DMS153 (cell line): ENCODE measurements at regions not wholly inside any gene's neighbourhood (a gene's known extent, or its start where the extent isn't known, plus 50 kb on each side); places are given as distances from the start of the nearest gene placed in this dataset.
"Not testable (repeated sequence)": the region's sequence is repeated elsewhere in the genome, so short reads cannot be mapped to it uniquely, and the experiment has no call there.

Experiments used
- DNase-seq: peaks from one replicate; lab custom pipeline; 2025; lab: John Stamatoyannopoulos, UW

DNA sequence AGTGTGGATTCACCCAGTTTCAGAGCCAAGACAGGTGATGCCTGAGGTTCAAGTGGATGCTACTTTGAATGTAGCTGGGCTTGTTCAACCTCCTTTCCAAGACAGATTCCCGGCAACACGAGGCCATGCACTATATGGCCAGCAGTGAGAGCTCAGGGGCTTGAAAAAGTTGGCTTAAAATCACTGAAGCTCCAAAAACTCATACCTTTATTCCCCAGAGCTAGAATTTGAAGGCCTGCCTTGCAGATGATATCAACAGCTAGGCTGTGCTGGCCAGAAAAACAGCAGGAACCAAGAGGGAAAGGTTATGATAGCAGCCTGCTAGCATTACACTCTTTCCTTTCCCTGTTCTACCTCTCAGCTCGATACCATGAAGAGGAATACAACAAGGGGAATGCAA, 120.2 kb upstream of the DAB2 start:
- no peak for DNase-seq

DNA sequence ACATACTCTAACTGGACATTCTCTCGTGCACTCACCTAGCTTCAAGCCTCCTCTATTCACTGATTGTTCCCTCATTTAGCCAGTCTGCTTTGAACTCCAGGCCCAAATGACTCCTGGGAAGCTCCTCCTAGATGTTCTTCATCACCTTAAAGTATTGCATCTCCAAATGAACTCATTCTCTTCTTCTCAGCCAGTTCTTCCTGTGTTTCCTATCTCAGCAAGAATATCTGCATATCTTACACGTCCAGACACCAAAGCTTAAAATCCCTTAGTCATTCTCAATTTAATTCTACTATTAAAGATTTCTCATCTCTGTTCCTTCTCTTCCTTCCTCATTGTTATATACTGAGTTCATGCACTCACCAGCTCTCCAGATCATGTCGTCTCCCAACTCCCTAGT, 118.6 kb upstream of the DAB2 start:
- no peak for DNase-seq

DNA sequence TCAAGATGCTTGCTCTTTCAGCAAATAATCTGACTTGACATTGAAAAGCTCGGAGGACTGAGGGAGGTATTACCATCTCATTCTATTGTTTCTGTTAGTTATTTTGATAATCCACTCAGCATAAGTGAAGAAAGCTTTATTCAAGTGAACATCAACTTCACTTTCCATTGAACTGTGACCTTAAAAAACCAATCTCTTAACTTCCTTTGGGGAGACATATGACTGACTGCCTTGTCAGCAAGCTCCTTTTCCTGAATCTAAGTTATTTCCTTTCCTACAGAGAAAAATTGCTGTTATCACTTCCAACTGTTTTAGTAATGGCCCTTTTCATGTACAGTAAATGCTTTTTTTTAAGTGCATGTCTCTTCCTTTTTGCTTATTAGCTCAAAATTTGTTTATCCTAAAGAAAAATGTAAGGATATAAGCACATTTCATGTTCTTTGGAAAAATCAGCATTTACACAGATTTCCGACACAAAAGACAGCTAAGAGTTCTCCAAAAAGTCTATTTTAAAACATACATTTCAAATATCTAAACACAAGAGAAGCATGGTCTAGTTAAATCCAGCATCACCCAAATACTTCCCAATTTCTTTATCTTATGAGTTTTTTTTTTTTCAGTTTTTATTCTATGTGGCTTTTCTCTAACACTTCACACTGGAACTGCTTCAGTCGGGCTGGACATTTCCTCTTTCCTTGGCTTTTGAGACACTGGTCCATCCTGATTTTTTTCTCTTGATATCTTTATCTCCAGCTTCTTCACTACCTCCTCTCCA, 117.9 kb upstream of the DAB2 start:
- no peak for DNase-seq

DNA sequence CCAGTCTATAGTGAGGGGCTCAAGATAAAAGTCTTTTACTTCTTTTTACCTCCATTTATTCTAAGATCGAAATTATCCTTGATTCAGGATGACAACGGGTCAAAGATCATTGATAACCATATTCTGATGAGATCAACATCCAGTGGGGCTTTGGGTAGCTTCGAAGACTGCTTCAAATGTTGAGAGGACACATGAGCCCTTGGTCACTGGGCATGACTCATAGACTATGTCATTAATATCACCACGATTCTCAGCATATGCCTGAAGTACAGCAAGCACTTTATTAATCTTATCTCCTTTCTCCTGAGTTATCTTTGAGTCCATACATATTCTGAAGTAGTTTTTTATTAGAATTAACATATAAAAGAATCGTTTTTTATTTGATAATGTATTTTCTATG, 117.1 kb upstream of the DAB2 start:
- DNase-seq: no peak

DNA sequence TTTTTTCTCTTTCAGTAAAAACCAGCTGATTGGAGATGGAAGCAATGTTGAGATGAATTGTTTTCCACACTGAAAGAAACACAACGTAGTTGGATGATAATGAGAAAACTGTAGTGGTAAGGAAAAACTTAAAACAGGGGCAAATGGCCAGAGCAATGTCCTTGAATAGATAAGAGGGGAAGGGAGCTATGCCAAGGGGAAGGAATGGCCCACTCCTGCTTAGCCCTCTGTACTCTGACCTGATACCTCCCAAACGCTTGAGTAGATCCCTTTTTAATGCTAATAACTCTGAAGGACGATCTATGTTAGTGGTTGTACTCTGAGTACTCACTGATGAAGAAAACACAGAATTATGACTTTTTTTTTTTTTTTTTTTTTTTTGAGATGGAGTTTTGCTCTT, 114.7 kb upstream of the DAB2 start:
- DNase-seq: no peak

DNA sequence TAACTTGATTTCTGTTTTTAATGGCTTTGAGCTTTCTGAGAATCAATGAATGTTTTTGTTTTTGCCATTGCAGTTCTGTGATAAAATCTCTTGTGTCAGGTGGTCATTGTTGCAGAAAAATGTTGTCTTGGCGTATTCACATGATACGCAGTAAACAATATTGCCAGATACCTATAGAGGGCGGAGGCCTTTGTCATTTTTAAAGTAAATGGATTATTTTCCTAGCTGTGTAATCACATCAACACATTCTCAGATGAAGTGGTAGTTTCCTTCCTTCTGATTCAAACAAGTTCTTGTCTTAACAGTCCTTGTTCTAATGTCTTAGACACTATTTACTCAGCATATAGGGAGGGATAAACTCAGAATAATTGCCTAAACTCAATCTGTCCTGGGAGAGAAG, 109.9 kb upstream of the DAB2 start:
- no peak for DNase-seq

DNA sequence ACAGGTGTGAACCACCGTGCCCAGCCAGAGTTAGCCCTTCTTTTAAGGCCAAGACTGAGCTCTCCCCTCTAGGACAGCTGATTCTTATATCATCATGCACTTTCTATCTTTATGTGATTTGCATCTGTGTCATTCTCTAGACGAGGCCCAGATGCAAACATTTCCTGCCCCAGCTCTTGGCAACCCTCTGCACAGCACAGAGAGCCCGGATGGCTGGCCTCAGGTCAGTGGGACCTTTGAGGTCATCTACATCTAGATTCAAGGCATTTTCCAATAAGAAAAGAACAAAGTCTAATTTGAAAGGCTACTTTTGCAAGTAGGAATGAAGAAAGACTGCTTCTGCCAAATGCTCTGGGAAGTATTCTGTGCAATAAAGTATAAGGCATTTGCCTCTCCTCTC, 109.0 kb upstream of the DAB2 start:
- DNase-seq: no peak

DNA sequence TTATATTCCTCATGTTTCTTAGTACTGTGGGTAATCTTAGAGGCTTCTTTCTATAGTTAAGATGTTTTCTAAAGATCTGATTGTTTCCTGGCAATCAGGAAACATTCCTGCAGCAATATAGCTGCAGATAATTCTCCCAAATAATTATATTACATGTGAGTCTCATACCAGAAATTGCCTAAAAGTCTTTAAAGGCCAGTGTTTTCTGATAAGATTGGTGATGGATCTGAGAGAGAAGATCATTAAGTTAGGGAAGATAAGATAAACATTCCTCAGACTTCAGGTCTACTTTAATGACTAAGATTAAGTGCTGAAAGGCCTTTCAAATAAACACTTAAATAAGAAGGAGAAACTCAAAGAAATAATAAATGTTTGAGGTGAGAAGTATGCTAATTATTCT, 107.7 kb upstream of the DAB2 start:
- DNase-seq: no peak

DNA sequence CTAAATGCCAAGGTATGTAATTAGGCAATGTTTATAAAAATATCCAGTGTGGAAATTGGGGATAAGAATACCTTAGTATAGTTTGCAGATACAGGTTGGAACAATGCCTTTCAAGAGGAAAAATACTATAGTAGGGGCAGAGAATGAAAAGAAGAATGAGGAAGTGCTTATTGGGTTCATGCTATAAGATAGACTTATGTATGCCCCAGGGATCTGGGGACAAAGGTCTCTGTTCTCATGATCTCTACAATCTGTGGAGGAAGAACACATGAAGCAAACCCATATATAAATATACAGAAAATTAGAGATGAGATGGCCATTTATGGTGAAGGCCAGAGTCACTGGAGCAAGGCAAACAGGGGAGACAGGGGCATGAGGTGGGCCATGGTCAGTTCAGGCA, 106.5 kb upstream of the DAB2 start:
- no peak for DNase-seq

DNA sequence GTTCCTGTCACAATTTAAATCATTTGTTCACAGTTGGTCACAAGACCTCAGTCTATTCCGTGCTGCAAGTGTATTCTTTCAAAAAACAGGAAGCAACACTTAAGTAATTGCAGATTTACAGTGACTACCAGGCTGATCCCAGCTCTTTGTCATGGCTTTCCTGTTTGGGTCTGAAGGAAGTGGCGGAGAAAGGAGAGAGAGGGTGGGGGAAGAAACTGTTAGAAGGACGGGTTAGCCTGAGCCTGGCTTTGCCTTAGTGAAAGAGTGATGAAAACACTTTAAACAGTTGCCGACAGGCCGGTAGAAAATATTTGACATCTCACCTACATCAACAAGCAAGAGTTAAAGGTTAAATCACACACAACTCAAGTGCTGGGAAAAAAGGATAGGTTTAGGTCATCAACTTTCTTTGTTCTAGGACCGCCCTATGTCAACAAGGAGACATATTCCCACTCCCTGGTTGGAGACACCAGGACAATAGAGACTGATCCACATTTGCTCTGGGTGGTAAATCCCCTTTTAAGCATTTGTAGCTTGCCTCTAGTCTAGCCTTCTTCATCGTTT, 102.2 kb upstream of the DAB2 start:
- peak; percentile 57 for DNase-seq

DNA sequence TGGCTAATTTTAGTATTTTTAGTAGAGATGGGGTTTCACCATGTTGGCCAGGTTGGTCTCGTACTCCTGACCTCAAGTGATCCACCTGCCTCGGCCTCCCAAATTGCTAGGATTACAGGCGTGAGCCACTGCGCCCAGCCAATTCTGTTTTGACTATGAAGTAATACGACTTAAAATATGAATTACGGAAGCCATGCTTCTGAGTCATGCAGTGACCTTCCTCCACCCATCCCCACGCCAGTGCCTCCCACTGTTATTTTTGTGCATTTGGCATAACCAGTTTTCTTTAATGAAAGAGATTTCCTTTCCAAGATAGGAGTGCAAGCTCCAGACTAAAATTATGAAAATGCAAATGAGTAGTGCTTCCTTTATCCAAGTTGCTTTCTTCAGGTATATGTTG, 101.0 kb upstream of the DAB2 start:
- not testable (repeated sequence) for DNase-seq

DNA sequence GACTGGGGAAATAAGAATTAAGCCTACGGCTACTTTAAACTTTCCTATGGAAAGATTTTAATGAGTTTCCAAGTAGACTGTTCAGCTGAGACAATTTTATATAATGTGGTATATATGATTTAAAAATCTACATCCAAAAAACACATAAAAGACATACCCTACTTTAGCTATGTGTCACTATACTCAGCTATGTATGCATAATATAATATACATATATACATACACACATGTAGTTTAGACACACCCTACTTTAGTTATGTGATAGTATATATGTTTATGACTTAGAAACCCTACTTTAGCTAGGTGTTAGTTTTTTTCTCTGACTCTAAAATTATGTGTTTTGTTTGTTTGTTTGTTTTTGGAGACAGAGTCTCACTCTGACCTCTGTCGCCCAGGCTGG, 100.5 kb upstream of the DAB2 start:
- no peak for DNase-seq

DNA sequence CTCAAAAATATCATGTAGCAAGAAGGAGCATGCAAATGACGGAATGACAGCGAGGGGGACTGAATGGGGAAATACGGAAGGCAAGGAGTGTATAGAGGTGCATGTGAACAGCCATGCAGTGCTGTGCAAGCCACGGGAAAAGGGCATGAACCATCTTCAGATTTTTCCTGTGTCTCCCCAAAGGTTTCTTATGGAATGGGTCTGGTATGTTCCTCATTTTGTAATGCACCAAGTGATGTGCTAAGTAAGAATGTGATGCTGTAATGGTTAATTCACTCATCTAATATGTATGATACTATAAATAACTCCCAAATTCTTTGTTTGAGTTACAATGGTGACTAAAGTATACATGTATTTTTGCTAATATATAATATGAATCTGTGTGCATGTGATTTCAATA, 99.0 kb upstream of the DAB2 start:
- DNase-seq: no peak

DNA sequence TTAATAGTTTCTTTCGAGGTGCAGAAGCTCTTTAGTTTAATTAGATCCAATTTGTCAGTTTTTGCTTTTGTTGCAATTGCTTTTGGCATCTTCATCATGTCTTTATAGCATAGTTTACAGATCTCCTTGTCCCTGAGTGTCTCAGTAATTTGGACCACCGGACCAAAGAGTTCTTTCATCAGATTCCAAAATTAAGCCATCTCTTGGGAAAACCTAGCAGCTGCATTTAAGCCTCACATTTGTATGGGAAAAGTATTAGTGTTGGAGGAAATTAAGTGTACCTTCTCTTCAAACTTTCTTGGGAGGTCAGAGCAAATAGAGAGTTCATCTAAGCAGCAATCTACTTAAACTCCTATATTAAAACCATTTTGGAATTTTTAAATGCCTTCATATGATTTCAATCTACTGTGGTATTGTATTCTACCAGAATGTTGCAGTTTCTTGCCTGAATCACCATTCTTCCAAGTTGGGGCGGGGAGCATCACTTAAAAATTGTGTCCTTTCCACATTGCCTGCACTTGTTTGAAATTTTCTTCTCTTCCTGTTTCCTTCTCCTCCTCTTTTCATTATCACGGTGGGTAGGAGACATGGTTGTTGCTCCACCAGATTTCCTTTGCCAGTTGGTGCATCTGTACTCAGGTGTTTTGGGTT, 97.3 kb upstream of the DAB2 start:
- no peak for DNase-seq

DNA sequence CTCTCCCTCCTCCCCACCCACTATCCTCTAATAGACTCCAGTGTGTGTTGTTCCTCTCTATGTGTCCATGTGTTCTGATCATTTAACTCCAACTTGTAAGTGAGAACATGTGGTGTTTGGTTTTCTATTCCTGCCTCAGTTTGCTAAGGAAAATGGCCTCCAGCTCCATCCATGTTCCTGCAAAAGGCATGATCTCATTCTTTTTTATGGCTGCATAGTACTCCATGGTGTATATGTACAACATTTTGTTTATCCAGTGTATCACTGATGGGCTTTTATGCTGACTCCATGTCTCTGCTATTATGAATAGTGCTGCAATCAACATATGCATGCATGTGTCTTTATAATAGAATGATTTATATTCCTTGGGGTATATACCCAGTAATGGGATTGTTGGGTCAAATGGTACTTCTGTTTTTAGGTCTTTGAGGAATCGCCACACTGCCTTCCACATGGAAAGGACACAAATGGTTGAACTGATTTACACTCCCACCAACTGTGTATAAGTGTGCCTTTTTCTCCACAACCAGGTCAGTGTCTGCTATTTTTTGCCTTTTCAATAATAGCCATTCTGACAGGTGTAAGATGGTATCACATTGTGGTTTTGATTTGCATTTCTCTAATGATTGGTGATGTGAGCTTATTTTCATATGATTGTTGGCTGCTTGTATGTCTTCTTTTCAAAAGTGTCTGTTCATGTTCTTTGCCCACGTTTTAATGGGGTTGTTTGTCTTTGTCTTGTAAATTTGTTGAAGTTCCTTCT, 96.5 kb upstream of the DAB2 start:
- DNase-seq: no peak

DNA sequence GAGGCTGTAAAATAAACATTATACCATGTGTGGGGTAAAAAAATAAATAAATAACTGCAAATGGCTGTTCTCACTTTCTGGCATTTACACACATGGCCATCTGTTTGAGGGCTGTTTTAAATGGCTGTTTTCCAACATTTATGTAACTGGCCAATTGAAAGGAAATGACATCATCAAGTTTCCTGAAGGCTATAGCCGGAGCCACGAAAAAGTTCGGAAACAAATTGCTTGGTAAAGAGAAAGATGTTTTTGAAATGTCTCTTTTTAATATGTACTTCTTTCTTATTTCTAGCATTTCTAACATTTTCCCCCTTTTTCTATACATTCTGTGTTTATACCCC, 95.4 kb upstream of the DAB2 start:
- DNase-seq: no peak

DNA sequence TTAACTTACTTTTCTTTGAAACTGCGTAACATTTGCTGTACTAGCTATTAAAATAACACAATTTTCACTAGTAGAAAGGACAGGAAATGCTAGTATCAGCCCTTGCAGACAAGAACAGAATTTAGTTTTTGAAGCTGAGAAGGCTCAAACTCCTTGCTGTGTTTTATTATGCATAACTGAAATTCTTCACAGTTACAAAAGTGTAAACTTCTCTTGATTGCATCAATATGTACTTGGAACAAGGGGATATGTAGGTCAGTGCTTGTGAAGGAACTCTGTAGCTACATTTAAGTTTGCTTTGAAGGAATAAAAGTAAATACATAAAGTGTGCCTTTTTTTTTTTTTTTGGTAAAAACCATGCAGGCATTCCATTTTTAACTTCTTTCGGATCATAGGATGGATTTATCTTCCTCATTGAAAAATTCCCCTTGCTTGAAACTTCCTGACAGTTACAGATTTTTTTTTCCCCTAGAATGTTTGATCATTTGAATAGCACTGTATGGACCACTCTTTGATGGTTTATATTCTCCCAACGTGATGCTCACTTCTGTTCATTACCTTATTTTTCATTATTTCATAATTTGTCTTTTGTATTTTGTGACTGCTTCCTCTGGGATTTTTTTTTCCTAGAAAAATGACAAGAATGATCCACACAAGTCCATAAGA, 94.9 kb upstream of the DAB2 start:
- DNase-seq: no peak

DNA sequence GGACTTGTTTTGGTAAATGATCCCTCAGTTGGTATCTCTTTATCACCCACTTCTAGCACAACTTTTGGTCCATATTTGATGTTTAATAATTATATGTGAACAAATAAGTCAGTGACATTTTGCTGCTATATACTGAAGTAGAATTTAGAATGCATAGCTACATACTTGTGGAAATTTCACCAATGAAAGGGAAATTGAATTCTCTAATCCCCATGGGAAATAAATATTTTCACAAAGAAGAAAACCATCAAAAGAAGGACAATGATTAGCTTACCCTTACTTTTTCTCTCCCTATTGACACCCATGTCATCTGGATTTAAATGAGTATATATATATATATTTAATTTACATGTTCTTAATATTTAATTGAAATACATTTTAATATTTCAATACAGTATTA, 94.3 kb upstream of the DAB2 start:
- no peak for DNase-seq

DNA sequence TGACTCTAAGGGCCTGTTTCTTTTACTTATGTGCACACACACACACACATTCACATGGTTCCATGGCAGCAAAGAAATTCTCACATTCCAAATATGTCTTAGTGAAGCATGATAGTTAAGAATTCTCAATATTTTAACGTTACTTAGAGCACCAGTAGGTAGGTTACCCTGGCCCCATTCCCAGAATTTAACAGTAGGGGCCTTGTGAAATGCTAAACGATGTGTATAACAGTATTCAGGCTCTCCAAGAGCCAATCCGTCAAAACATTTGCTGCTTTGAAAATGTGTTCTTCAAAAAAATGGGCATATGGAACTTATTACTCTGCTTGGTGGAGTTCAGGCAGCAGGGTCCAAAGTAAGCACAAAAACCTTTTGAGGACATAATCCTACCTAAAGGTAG, 93.7 kb upstream of the DAB2 start:
- no peak for DNase-seq

DNA sequence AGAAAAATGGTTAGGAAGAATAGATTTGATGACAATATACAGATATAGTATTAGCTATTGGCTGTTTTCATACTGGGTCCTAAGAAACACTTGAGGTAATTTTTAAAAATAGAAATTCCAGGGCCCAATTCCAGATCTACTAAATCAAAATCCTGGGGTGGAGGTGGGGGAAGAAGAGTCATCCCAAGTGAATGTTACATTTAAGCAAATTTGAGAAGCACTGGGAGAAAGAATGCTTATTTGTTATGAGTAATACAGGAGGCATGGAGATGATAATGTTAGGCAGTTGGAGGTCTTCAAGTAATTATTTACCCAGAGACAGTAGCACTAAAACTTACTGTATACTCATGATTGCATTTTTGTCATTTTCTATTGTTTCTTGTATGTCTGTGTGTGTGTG, 93.0 kb upstream of the DAB2 start:
- no peak for DNase-seq

DNA sequence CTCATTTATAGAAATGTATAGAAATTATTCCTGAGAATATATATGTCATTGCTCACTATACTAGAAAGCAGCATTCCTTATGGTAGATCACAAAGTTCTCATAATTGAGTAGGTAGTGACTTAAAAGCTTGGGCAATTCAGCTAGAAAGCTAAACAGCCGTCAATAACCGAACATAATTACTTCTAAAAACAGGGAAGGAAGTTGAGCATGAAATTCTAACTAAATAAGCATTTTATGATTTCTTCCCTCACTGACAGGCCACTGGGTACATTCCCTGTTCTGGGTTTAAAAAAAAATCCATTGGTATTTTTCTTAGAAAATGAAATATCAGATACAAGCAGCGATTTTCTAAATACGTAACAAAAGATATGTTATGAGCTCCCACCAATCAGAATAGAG, 91.1 kb upstream of the DAB2 start:
- no peak for DNase-seq

DNA sequence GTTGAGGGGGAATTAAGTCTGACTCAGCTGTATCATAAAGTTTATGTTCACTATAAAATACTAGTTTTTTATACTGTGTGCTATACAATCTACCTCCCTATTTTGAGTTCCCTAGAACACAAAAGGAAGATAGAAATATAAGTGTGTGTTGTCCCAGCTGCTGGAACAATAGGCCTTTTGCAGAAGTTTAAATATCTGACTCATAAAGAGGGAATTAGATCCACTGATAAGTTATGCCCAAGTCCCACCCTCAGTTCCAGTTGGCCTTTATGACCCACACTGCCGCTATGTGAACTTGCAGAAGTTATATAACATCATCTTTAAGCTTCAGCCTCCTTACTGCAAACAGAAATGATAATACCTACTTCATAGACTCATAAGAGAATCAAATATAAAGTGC, 88.5 kb upstream of the DAB2 start:
- no peak for DNase-seq

DNA sequence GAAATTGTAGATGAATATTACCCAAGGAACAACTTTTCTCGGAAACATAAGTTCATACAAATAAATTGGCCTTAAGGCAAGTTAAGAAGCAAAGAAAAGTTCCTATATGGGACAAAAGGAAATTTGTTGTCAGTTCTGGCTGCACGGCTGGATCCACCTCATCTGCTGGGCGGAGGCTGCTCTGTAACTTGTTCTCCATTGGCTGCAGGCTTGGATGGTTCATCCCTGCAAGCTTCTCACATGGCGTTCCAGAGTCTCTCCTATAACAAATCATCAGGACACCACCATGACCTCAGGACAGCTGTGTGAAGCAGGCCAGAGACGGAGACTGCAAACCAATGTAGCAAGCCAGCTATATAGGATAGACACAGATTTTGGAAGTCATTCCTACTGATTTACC, 81.4 kb upstream of the DAB2 start:
- DNase-seq: no peak
